ENCODE measurements at regions not wholly inside any gene's neighbourhood (a gene's known extent, or its start where the extent isn't known, plus 50 kb on each side); places are given as distances from the start of the nearest gene placed in this dataset.
"Not testable (repeated sequence)": the region's sequence is repeated elsewhere in the genome, so short reads cannot be mapped to it uniquely, and the experiment has no call there.

- Histone ChIP-seq H3K9ac (ENCODE audit: low read length in 2 of 2) (no peak overlapping the region), H3K36me3 (ENCODE audit: control insufficient read depth in 2 of 2, insufficient read depth in 2 of 2, low read length in 2 of 2) (no peaks in the 10 kb centered on the region), H3K27me3 (ENCODE audit: control insufficient read depth in 1 of 2, insufficient read depth in 2 of 2, low read length in 2 of 2) (no peaks in the 10 kb centered on the region), H3K27ac (ENCODE audit: low read length) (no peak overlapping the region), H3K9me3 (ENCODE audit: control insufficient read depth in 2 of 2, low read length in 2 of 2) (peaks cover 0 to 2% of the 10 kb centered on the region in 2 donors), H3K4me3 (ENCODE audit: low read length in 2 of 2) (no peak overlapping the region), H3K4me1 (ENCODE audit: control insufficient read depth, insufficient read depth, low read length) (no peaks in the 10 kb centered on the region)
These were observed 361.4 kb upstream of the POU5F2 start for GRCh38 chr5:94102849-94103248.

GRCh38 chr5:94097384-94097783 lies 356.0 kb upstream of the POU5F2 start:
- not testable (repeated sequence) for H3K9ac ChIP-seq (ENCODE audit: low read length in 2 of 2); H3K27ac ChIP-seq (ENCODE audit: low read length); H3K9me3 ChIP-seq (ENCODE audit: control insufficient read depth in 2 of 2, low read length in 2 of 2); H3K4me1 ChIP-seq (ENCODE audit: control insufficient read depth, insufficient read depth, low read length); H3K36me3 ChIP-seq (ENCODE audit: control insufficient read depth in 2 of 2, insufficient read depth in 2 of 2, low read length in 2 of 2); H3K4me3 ChIP-seq (ENCODE audit: low read length in 2 of 2); H3K27me3 ChIP-seq (ENCODE audit: control insufficient read depth in 1 of 2, insufficient read depth in 2 of 2, low read length in 2 of 2)

DNA sequence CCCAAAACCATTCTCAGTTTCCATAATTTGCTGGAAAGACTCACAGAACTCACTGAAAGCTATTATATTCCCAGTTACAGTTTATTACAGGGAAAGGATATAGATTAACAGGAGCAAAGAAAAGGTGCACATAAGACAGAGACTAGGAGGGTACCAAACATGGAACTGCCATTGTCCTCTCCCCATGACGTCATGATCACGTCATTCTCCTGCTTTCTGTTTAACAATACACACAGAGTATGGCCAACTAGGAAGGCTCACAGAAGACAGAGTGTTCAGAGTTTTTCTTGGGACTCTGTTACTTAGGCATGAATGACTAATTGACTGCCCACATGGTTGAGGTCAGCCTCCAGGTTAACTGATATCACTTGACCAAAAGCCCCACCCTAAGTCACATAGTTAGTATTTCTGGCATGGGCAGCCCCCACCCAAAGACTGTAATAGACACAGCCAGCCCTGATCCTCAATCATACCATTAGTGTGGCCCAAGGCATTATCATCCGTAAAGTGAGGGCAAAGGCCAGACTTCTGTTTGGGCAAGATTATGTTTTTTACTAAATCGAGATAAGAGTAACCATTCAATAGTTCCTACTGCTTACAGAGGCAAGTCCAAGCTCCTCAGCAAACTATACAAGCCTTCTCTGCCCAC lies 353.5 kb upstream of the POU5F2 start:
- H3K36me3 ChIP-seq (ENCODE audit: control insufficient read depth in 2 of 2, insufficient read depth in 2 of 2, low read length in 2 of 2) = no peaks in the 10 kb centered on the region

GRCh38 chr5:94093300-94093699 lies 351.9 kb upstream of the POU5F2 start:
- Histone ChIP-seq H3K9me3 (ENCODE audit: control insufficient read depth in 2 of 2, low read length in 2 of 2) (no peaks in the 10 kb centered on the region), H3K36me3 (ENCODE audit: control insufficient read depth in 2 of 2, insufficient read depth in 2 of 2, low read length in 2 of 2) (no peaks in the 10 kb centered on the region), H3K27me3 (ENCODE audit: control insufficient read depth in 1 of 2, insufficient read depth in 2 of 2, low read length in 2 of 2) (no peaks in the 10 kb centered on the region), H3K9ac (ENCODE audit: low read length in 2 of 2) (no peak overlapping the region), H3K4me3 (ENCODE audit: low read length in 2 of 2) (no peak overlapping the region), H3K27ac (ENCODE audit: low read length) (no peak overlapping the region), H3K4me1 (ENCODE audit: control insufficient read depth, insufficient read depth, low read length) (no peaks in the 10 kb centered on the region)

More for the DNA sequence above, 353.5 kb upstream of the POU5F2 start:
- H3K4me1 ChIP-seq (ENCODE audit: control insufficient read depth, insufficient read depth, low read length) = no peaks in the 10 kb centered on the region
- no peak overlapping the region for H3K4me3 ChIP-seq (ENCODE audit: low read length in 2 of 2)
- H3K9me3 ChIP-seq (ENCODE audit: control insufficient read depth in 2 of 2, low read length in 2 of 2) = no peaks in the 10 kb centered on the region
- H3K9ac ChIP-seq (ENCODE audit: low read length in 2 of 2) = no peak overlapping the region
- H3K27me3 ChIP-seq (ENCODE audit: control insufficient read depth in 1 of 2, insufficient read depth in 2 of 2, low read length in 2 of 2) = no peaks in the 10 kb centered on the region
- no peak overlapping the region for H3K27ac ChIP-seq (ENCODE audit: low read length)

DNA sequence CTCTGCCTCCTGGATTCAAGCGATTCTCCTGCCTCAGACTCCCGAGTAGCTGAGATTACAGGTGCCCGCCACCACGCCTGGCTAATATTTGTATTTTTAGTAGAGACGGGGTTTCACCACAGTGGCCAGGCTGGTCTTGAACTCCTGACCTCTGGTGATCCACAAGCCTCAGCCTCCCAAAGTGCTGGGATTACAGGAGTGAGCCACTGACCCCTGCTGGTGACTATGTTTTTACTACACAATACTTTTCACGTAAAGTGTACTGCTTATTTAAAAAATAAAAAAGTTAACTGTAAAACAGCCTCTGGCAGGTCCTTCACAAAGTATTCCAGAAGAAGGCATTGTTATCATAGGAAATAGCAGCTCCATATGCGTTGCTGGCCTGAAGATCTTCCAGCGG lies 345.2 kb upstream of the POU5F2 start:
- H3K9ac ChIP-seq (ENCODE audit: low read length in 2 of 2); H3K4me3 ChIP-seq (ENCODE audit: low read length in 2 of 2); H3K9me3 ChIP-seq (ENCODE audit: control insufficient read depth in 2 of 2, low read length in 2 of 2); H3K4me1 ChIP-seq (ENCODE audit: control insufficient read depth, insufficient read depth, low read length); H3K36me3 ChIP-seq (ENCODE audit: control insufficient read depth in 2 of 2, insufficient read depth in 2 of 2, low read length in 2 of 2); H3K27me3 ChIP-seq (ENCODE audit: control insufficient read depth in 1 of 2, insufficient read depth in 2 of 2, low read length in 2 of 2); H3K27ac ChIP-seq (ENCODE audit: low read length): not testable (repeated sequence)

DNA sequence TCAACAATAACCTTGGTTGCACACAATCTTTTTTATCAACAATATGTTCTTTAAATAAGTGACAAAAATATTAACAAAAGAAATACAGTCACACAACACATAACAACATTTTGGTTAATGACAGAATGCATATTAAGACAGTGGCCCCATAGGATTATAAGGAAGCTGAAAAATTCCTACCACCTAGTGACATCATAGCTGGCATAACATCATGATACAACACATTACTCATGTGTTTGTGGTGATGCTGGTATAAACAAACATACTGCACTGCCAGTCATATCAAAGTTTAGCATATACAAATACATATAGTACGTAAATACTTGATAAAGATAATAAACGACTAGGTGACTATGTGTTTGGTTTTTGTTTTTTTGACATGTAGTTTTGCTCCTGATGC lies 344.8 kb upstream of the POU5F2 start:
- Histone ChIP-seq H3K4me3 (ENCODE audit: low read length in 2 of 2) (no peak overlapping the region), H3K27me3 (ENCODE audit: control insufficient read depth in 1 of 2, insufficient read depth in 2 of 2, low read length in 2 of 2) (no peaks in the 10 kb centered on the region), H3K27ac (ENCODE audit: low read length) (no peak overlapping the region), H3K4me1 (ENCODE audit: control insufficient read depth, insufficient read depth, low read length) (no peaks in the 10 kb centered on the region), H3K36me3 (ENCODE audit: control insufficient read depth in 2 of 2, insufficient read depth in 2 of 2, low read length in 2 of 2) (no peaks in the 10 kb centered on the region), H3K9me3 (ENCODE audit: control insufficient read depth in 2 of 2, low read length in 2 of 2) (no peaks in the 10 kb centered on the region), H3K9ac (ENCODE audit: low read length in 2 of 2) (no peak overlapping the region)

GRCh38 chr5:94082405-94082804 lies 341.0 kb upstream of the POU5F2 start:
- no peaks in the 10 kb centered on the region for H3K9me3 ChIP-seq (ENCODE audit: control insufficient read depth in 2 of 2, low read length in 2 of 2)
- H3K27me3 ChIP-seq (ENCODE audit: control insufficient read depth in 1 of 2, insufficient read depth in 2 of 2, low read length in 2 of 2) = no peaks in the 10 kb centered on the region
- no peaks in the 10 kb centered on the region for H3K36me3 ChIP-seq (ENCODE audit: control insufficient read depth in 2 of 2, insufficient read depth in 2 of 2, low read length in 2 of 2)
- H3K9ac ChIP-seq (ENCODE audit: low read length in 2 of 2) = no peak overlapping the region
- H3K4me3 ChIP-seq (ENCODE audit: low read length in 2 of 2) = no peak overlapping the region
- H3K27ac ChIP-seq (ENCODE audit: low read length) = no peak overlapping the region
- H3K4me1 ChIP-seq (ENCODE audit: control insufficient read depth, insufficient read depth, low read length) = peaks cover under 1% of the 10 kb centered on the region

GRCh38 chr5:94081088-94081487 lies 339.7 kb upstream of the POU5F2 start:
- Histone ChIP-seq H3K9me3 (ENCODE audit: control insufficient read depth in 2 of 2, low read length in 2 of 2) (no peaks in the 10 kb centered on the region), H3K36me3 (ENCODE audit: control insufficient read depth in 2 of 2, insufficient read depth in 2 of 2, low read length in 2 of 2) (no peaks in the 10 kb centered on the region), H3K27me3 (ENCODE audit: control insufficient read depth in 1 of 2, insufficient read depth in 2 of 2, low read length in 2 of 2) (no peaks in the 10 kb centered on the region), H3K9ac (ENCODE audit: low read length in 2 of 2) (no peak overlapping the region), H3K4me1 (ENCODE audit: control insufficient read depth, insufficient read depth, low read length) (peaks cover 3% of the 10 kb centered on the region), H3K4me3 (ENCODE audit: low read length in 2 of 2) (no peak overlapping the region), H3K27ac (ENCODE audit: low read length) (no peak overlapping the region)

GRCh38 chr5:94080390-94080789 lies 339.0 kb upstream of the POU5F2 start:
- H3K9ac ChIP-seq (ENCODE audit: low read length in 2 of 2) = no peak overlapping the region
- H3K9me3 ChIP-seq (ENCODE audit: control insufficient read depth in 2 of 2, low read length in 2 of 2) = no peaks in the 10 kb centered on the region
- H3K4me1 ChIP-seq (ENCODE audit: control insufficient read depth, insufficient read depth, low read length) = peaks cover 3% of the 10 kb centered on the region
- H3K27ac ChIP-seq (ENCODE audit: low read length) = no peak overlapping the region
- no peaks in the 10 kb centered on the region for H3K27me3 ChIP-seq (ENCODE audit: control insufficient read depth in 1 of 2, insufficient read depth in 2 of 2, low read length in 2 of 2)
- H3K4me3 ChIP-seq (ENCODE audit: low read length in 2 of 2) = no peak overlapping the region
- H3K36me3 ChIP-seq (ENCODE audit: control insufficient read depth in 2 of 2, insufficient read depth in 2 of 2, low read length in 2 of 2) = no peaks in the 10 kb centered on the region

GRCh38 chr5:94072116-94072515 lies 330.7 kb upstream of the POU5F2 start:
- Histone ChIP-seq H3K9me3 (ENCODE audit: control insufficient read depth in 2 of 2, low read length in 2 of 2) (no peaks in the 10 kb centered on the region), H3K27me3 (ENCODE audit: control insufficient read depth in 1 of 2, insufficient read depth in 2 of 2, low read length in 2 of 2) (no peaks in the 10 kb centered on the region), H3K9ac (ENCODE audit: low read length in 2 of 2) (no peak overlapping the region), H3K4me3 (ENCODE audit: low read length in 2 of 2) (no peak overlapping the region), H3K4me1 (ENCODE audit: control insufficient read depth, insufficient read depth, low read length) (no peaks in the 10 kb centered on the region), H3K27ac (ENCODE audit: low read length) (no peak overlapping the region), H3K36me3 (ENCODE audit: control insufficient read depth in 2 of 2, insufficient read depth in 2 of 2, low read length in 2 of 2) (no peaks in the 10 kb centered on the region)

GRCh38 chr5:94066437-94067207 lies 325.2 kb upstream of the POU5F2 start:
- Histone ChIP-seq H3K36me3 (ENCODE audit: control insufficient read depth in 2 of 2, insufficient read depth in 2 of 2, low read length in 2 of 2) (peaks cover 0 to 3% of the 10 kb centered on the region in 2 donors), H3K9ac (ENCODE audit: low read length in 2 of 2) (no peak overlapping the region), H3K27ac (ENCODE audit: low read length) (no peak overlapping the region), H3K4me3 (ENCODE audit: low read length in 2 of 2) (no peak overlapping the region), H3K4me1 (ENCODE audit: control insufficient read depth, insufficient read depth, low read length) (no peaks in the 10 kb centered on the region), H3K27me3 (ENCODE audit: control insufficient read depth in 1 of 2, insufficient read depth in 2 of 2, low read length in 2 of 2) (no peaks in the 10 kb centered on the region), H3K9me3 (ENCODE audit: control insufficient read depth in 2 of 2, low read length in 2 of 2) (peaks cover 0 to 5% of the 10 kb centered on the region in 2 donors)
